OCI-LY1 (cell line): ENCODE measurements at regions not wholly inside any gene's neighbourhood (a gene's known extent, or its start where the extent isn't known, plus 50 kb on each side); places are given as distances from the start of the nearest gene placed in this dataset.

Source experiments
- CTCF ChIP-seq: fragments of 200-600 bp; sonication (generic), shearing (Covaris generic); IDR thresholded peaks from 2 replicates; pipeline ENCODE4 v1.5.1; 2017; ENCODE audit warnings: mild to moderate bottlenecking, antibody characterized with exemption, low read length, moderate library complexity, mixed read lengths
- EZH2 ChIP-seq: fragments of 200-600 bp; sonication (generic), shearing (Covaris generic); IDR thresholded peaks from 2 replicates; pipeline ENCODE4 v1.8.0; 2017; ENCODE audit warnings: borderline replicate concordance, mixed run types, mild to moderate bottlenecking, antibody characterized with exemption, low read length, moderate library complexity, mixed read lengths

GRCh38 chr10:14438576-14438975 lies 107.9 kb upstream of the FRMD4A start:
- TF ChIP-seq CTCF (no peak), EZH2 (no peak)
